ENCODE measurements at regions not wholly inside any gene's neighbourhood (a gene's known extent, or its start where the extent isn't known, plus 50 kb on each side); places are given as distances from the start of the nearest gene placed in this dataset.

DNA sequence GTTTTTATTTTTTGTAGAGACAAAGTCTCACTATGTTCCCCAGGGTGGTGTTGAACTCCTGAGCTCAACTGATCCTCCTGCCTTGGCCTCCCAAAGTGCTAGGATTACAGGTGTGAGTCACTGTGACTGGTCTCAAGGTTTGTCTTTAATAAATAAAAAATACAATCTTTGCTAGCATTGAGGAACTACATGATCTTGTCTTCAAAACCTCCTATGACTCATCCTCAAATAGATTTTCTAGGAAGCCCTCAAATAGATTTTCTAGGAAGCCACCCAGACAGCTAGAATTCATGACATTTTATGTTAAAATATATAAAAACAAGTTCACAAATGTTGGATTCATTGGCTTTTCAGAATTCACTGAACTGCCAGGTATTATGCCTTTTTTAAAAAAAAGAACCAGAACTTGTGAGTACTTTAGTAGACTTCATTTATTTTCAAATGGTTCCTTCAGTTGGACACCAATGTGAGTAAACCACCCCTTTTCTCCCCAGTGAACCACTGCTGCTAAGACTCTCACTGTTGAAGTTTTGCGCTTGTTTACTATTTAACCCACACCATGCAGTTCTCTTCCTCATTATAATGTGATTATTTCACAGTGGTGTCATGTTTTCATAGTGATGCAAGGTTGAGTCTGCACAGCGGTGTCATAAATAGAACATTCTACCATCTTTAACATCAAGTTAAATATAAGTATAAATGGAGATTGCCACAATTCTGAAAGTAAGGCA, 303.9 kb downstream of the CASP12 start:
- no peak for DNase-seq (ENCODE audit: low read depth)

DNA sequence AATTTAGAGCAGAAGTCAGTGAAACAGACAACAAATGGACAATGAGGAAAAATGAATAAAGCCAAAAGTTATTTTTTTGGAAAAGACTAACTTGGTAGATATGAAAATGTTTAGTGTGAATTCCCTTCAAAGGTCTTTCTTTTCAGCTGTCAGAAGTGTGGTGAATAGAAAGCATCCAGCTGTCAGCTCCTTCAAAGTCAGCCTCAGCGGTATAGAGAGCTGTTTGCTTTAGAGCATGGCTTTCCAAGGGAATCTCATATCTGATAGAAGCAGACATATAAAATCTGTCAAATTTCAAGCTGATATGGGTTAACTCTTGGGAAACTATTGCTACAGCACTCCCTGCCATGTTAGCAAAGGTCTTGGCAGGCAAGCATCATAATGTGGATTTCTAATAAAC, 309.3 kb downstream of the CASP12 start:
- no peak for DNase-seq (ENCODE audit: low read depth)

DNA sequence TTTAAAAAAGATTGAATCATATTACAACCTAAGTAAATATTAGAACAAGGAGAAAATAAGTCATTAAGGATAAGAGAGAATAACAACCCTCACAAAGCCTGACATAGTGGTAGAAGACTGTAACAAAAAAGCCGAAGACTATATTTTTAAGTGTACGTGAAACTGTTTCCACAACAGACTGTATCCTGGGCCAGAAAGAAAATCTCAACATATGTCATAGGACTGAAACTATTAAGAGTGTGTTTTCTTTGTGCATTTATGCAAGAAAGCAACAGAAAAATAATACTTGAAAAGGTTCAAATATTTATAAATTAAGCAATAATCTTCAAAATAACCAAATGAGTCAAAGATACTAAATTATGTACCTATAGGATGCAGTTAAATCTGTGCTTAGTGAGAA, 309.8 kb downstream of the CASP12 start:
- no peak for DNase-seq (ENCODE audit: low read depth)

DNA sequence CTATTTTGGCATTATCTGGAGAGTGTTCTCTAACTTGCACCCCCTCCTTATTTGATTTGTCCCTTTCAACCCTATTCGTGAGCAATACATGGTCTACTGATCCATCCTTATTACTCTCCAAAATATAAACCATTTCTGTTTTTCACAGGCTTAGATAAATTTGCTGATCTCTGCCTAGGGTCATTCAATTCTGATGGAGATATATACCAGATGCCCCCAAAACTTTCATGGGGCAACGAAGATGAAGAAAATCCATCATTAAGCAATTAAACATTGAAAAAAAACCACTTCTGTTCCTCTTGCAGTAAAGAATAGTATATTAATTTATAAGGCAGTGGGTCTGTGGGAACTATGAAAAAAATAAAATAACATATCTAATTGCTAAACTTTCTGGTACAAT, 313.4 kb downstream of the CASP12 start:
- DNase-seq (ENCODE audit: low read depth): no peak

DNA sequence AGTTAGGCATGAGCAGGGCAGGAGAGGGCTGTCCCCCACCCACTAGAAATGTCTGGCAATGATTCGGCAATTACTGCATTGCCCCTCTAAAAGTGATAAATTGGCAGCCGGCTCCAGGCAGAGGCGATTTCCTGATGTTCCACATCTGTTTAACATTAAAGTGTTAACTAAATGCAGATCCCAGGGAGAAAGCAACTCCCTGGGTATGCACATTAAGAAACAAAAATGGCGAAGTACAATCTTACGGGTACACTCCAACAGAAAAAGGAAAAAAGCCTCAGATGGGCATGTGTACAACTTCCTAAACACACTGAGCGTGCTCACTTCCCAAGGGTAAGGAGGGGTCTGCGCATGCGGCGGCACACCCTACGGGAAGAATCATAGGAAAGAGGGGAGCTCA, 314.4 kb downstream of the CASP12 start:
- DNase-seq (ENCODE audit: low read depth): no peak

DNA sequence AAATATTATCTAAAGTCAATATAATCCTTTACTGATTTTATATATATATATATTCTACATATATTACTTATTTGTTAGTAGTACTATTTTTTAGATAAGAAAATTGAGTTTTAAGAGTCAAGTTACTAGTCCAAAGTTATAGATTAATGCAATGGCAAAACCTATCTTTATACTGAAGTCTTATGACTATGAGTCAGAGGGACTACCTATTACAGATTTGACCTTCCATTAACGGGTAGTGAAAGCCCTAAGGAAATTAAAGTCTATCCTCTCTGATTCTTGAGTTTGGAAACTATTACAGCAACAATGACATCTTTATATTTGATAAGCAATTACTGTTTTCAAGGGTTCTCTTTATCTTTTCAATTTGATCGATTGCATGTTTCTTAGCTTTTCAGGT, 315.8 kb downstream of the CASP12 start:
- no peak for DNase-seq (ENCODE audit: low read depth)

DNA sequence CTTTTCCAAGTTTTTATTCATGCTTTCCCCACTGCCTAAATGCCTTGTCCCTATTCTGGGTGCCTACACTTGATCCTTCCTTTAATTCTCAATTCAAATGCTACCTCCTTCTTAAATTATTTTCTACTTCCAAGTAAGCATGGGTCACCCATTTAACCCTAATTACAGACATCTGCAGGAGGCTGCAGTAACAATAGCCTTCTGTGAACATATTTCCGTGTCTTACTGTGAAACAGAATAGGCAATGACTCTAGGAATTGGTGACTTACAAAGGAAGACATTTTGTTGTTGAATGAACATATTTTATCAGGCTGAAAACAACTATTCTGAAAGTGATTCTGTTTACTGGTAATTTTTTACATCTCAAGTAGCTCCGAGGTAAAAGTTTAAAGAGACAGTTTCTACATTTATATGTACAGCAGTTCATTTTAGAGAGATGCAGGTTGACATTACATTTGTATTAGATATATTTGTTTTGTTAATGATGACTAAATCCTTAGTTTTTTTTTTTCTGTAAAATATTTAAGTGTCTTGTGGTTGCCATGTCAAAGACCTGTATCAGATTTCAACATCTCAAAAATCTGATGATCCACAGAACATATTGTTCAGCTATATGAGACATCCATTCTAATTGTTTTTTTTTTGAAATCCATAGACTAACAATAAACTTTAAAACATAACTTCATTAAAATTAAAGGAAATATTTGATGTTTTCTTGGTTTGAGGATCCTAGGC, 316.8 kb downstream of the CASP12 start:
- no peak for DNase-seq (ENCODE audit: low read depth)

DNA sequence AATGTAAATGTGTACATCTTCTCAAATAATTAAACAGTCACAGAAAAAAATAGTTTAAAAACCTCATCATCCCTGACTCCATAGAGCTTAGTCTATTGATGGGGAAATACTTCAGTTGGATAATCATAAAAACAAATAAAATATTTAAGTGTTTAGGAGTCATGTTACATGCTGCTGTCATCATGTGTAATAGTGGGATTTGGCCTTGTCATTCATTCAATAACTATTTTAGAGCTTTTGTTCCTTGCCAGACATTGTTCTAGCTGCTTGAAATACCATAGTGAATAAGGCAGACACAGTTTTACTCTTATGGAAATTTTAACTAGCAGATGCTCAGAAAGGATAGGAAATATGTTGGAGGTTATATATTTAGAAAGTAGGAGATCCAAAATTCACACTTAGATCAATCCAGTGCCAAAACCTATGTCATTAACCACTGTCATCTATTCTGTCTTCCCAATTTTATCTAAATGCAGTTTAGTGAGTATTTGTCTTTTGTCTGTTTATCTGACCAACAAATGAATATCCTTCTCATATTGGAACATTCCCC, 324.7 kb downstream of the CASP12 start:
- no peak for DNase-seq (ENCODE audit: low read depth)

DNA sequence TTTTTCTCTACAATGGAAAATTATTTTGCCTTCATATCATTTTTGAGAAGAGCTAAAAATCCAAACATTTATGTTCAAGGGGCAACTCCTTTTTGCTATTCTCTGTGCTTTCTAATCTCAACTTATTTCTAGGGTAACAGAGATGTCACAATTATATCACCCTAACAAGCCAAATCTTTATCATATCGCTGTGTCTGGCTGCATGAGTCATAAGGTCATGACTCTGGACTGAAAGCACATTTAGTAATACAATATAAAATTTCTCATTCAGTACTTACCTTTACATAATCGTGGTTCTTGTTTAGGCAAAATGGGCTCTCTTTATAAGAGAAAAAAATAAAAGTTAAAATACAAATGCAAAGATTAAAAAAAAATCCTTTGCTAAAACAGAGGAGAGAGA, 326.0 kb downstream of the CASP12 start:
- no peak for DNase-seq (ENCODE audit: low read depth)

DNA sequence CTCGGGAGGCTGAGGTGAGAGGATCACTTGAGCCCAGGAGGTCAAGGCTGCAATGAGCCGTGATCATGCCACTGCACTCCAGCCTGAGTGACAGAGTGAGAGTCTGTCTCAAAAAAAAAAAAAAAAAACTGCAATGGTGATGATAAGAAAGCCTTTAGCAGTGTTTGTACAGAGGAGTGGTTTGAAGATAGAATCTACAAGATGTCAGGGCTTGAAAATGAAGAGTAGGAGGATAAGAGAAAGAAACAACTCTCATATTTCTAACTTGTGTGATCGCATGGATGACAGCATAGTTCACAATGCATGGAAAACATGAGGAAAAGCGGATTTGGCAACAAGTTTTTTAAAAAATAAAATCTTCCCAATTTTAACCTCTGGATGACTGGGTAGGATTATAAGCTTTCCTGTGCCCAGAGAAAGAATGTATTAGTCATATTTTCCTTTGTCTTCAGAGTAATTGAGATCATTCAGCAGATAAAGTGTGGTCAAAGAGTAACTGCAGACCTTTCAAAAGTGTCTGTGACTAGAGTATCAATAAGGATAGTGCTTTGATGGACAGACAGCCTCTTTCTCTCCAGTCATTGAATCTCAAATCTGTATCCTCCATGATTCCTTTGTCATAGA, 328.1 kb downstream of the CASP12 start:
- no peak for DNase-seq (ENCODE audit: low read depth)

DNA sequence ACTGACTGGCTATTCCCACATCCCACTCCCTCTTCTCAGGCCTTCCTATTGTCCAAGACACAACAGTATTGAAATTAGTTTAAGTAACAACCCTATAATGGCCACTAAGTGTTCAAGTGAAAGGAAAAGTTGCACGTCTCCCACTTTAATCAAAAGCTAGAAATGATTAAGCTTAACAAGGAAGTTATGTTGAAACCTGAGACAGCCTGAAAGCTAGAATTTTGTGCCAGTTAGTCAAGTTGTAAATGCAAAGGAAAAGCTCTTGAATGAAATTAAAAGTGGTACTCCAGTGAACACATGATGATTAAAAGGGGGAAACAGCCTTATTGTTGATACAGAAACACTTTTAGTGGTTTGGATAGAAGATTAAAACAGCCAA, 332.7 kb downstream of the CASP12 start:
- no peak for DNase-seq (ENCODE audit: low read depth)

DNA sequence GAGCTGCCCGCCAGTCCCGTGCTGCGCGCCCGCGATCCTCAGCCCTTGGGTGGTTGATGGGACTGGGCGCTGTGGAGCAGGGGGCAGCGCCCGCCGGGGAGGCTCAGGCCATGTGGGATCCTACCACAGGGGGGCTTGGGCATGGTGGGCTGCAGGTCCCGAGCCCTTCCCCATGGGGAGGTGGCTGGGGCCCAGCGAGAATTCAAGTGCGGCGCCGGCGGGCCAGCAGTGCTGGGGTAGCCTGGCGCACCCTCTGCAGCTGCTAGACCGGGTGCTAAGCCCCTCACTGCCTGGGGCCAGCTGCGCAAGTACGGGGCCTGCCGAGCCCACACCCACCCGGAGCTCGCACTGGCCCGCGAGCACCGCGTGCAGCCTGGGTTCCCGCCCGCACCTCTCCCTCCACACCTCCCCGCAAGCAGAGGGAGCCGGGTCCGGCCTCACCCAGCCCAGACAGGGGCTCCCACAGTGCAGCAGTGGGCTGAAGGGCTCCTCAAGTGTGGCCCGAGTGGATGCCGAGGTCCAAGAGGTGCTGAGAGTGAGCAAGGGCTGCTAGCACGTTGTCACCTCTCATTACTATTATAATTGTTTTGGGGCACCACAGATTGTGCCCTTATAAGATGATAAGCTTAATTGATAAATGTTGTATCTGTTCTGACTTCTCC, 333.2 kb downstream of the CASP12 start:
- DNase-seq (ENCODE audit: low read depth): no peak

DNA sequence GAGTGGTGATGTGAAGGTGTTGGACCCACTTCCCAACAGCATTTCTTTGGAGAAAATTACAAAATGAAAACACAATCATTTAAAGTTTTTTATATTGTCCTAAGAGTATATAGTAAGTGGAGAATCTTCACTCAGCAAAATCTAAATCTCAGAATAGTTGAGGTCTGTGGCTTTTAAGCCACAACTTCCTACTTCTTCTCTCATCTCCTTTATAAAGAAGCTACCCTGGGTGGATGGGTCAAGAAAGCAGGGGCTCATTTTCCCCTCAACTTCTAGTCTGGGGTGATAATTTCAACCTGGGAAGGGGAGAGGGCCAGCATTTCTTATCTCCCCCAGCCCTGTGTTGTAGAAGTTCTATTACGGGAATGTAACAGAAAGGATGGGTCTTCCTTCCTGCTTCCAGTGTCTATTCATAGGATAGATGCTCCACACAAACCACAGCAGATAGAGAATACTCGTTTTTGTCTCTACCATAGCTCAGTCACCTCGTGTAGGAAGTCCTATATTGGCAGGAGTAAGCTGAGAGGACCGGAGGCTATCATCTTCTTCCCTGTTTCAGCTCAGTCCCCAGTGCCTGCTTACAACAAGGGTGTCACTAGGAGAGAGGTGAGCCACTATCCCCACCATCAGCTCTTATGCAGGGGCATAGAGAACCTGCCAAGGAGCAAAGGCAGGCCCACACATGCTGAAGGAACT, 341.5 kb downstream of the CASP12 start:
- no peak for DNase-seq (ENCODE audit: low read depth)

DNA sequence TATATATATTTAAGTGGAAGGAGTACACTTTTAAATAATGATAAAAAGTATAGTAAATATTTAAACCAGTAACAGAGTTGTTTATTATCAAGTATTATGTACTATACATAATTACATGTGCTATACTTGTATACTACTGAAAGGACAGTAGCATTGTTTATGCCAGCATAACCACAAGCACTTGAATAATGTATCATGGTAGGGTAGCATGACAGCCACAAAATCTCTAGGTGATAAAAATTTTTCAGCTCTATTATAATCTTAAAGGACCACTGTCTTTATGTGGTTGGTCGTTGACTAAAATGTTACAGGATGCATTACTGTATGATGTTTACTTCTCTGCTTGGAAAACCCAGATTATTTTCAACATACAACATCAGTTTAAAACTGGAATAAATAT, 349.2 kb downstream of the CASP12 start:
- DNase-seq (ENCODE audit: low read depth): no peak

DNA sequence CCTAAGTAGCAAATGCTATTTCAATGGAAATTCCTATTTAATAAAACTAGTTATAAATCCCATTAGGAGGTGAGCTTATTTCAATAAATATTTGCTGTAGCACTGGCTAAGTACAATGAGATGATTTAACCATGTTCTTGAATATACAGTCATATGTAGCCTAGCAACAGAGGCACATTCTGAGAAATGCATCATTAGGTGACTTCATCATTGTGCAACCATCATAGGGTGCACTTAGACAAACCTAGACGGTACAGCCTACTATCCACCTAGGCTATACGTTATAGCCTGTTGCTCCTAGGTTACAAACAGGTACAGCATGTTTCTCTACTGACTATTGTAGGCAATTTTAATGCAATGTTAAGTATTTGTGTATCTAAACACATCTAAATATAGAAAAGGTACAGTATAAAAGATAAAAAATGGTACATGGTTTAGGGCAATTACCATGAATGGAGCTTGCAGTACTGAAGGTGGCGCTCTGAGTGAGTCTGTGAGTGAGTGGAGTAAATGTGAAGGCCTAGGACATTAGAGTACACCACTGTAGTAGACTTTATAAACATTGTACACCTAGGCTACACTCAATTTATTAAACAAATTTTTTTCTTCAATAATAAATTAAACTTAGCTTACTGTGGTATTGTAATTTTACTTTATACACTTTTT, 350.1 kb downstream of the CASP12 start:
- no peak for DNase-seq (ENCODE audit: low read depth)

DNA sequence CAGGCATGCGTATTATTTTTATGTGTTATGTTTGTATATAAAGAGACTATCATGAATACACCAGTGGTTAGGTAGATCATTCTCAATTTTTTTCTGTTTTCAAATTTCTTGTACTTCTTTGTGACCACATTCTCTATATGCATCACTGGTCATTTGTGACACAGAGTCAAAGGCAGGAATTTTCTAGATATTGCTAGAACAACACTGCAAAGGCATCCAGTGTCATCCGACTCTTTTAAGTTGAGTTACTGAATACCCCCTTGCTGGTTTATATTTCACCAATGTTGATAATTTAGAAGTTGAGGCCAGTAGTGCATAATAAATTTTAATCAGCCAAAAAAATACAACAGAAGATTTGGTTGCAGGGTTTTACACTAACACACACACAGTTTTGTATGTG, 351.8 kb downstream of the CASP12 start:
- no peak for DNase-seq (ENCODE audit: low read depth)

DNA sequence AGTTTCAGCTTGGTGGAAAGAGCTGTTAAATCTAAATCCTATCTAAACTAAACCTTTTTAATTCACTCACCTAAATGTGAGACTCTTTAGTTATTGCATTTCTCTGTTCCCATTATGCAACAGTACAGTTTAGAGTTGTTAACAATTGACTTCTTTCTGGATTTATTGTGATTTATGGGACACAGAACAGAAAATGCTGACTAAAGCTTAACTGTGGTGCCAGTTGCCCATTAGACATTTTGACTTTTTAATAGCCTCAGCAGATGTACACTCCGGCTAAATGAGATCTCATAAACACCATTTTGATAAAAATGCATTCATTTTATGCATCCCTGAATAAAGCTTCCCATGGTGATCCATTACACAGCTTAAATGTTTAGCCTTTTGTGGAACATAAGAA, 356.6 kb downstream of the CASP12 start:
- no peak for DNase-seq (ENCODE audit: low read depth)

DNA sequence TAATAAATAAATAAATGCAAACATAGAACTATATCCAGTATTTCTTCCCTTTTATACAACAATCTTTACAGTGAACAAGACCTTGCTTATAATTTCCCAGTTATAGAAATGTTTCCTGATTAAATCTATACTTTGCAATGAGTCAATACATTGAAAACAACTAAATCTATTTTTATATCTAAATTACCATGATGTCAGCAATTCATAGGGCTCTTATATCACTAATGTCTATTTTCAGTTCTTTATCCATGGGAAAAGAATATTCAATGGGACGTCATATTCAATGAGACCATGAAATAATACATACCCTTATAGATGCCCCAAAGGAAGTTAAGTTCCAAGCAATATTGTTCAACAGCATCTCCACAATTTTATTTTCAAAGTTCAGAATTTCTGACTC, 359.9 kb downstream of the CASP12 start:
- DNase-seq (ENCODE audit: low read depth): no peak

DNA sequence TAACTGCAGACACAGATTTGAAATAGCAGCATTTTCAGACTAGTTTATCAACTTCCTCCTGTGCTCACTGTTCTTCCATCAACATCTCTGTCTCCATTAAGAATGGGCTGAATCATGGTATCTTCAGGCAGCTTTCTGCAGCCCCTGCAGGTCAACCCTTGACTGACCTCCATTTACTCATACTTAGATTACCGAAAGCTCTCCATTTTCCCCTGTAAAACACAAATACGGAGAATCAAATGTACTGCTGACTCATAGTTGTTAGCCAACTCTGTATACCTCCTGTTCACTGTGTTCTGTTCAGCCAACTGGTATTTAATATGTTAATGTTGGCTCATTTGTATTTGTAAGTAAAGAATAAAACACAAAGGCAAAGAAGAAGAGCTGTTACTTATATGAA, 364.0 kb downstream of the CASP12 start:
- DNase-seq (ENCODE audit: low read depth): no peak

DNA sequence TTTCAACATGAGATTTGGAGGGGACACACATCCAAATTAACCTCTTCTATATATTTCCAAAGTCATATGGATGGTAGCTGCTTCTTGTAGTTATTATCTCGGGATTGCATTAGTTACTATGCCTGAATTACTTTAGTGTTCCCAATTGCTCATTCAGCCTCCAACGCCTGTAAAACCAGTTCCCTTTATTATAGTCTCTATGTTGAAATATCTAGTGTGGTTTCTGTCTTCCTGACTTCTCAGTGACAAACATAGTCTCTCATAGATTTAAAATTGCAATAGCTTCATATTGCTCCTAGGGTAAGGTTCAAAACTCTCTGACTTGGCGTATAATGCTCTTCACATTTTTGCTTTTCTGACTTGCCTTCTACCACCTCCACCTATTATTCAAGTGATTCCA, 366.4 kb downstream of the CASP12 start:
- DNase-seq (ENCODE audit: low read depth): no peak

DNA sequence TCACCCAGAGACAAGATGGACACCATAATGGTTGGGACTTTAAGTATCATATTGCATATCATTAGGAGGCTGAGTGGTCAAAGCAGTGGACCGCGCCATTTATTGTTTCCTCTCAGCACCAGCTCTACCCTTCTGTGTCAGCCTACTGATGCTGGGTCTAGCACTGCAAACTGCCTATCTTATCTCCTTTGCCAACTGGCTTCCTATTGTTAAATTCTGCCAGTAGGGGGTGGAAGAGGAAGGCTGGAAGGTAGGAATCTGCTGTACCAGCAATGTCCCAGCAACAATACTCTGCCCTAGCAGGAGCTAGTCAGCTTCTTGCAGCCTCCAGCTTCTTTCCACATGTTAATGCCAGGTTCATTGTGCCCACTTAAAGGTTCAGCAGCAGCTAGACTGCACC, 367.1 kb upstream of the PDGFD start:
- peak; percentile 0 for DNase-seq (ENCODE audit: low read depth)

DNA sequence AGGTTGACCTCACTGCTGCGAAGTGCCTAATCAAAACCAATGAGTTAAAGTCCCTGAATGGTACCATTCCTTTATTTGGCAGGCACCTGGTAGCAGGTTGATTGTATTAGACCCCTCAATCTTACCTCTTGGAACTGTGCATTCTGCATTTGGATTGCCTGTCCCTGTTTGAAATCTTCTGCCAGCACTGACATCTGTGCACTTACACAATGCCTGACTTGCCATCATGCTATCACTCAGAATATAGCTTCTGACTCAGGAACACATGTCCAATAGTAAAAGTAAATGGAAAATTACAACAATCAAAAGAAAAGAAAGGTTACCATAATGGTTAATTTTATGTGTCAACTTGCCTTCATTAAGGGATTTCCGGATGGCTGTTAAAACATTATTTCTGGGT, 366.0 kb upstream of the PDGFD start:
- no peak for DNase-seq (ENCODE audit: low read depth)

Data from EH (cell line).